ENCODE measurements at regions not wholly inside any gene's neighbourhood (a gene's known extent, or its start where the extent isn't known, plus 50 kb on each side); places are given as distances from the start of the nearest gene placed in this dataset.
"Not testable (repeated sequence)": the region's sequence is repeated elsewhere in the genome, so short reads cannot be mapped to it uniquely, and the experiment has no call there.

DNA sequence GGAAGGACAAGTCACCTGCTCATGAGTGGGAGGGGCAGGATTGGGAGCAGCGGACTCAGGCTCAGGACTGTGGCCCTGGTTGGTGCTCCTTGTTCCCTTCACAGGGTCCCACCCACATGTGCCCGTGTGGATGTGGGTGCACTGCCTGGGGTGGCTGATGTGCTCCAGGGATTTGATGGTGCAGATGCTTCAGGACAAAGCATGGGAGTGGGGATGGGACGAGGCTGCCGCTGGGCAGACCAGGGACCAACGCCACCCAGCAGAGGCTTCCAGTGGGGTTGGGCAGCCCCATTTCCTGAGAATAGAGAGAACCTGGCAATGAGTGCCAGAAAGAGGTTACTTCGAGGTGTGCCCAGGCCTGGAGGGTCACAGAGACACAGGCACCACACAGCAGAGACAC, 65.5 kb upstream of the IGLL5 start:
- DNase-seq (ENCODE audit: low read depth in 2 of 2), result no peak

DNA sequence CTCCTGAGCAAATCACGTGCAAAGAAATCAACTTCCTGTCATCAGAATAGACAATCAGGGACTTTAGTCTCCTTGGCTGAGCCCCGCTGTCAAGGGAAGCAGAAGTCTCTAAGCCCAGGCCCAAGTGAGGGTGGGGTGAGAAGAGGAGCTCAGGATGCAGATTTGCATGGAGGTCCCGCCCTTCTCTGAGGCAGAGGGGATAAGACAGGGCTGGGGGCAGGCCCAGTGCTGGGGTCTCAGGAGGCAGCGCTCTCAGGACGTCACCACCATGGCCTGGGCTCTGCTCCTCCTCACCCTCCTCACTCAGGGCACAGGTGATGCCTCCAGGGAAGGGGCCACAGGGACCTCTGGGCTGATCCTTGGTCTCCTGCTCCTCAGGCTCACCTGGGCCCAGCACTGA, 65.1 kb upstream of the IGLL5 start:
- not testable (repeated sequence) for DNase-seq (ENCODE audit: low read depth in 2 of 2)

DNA sequence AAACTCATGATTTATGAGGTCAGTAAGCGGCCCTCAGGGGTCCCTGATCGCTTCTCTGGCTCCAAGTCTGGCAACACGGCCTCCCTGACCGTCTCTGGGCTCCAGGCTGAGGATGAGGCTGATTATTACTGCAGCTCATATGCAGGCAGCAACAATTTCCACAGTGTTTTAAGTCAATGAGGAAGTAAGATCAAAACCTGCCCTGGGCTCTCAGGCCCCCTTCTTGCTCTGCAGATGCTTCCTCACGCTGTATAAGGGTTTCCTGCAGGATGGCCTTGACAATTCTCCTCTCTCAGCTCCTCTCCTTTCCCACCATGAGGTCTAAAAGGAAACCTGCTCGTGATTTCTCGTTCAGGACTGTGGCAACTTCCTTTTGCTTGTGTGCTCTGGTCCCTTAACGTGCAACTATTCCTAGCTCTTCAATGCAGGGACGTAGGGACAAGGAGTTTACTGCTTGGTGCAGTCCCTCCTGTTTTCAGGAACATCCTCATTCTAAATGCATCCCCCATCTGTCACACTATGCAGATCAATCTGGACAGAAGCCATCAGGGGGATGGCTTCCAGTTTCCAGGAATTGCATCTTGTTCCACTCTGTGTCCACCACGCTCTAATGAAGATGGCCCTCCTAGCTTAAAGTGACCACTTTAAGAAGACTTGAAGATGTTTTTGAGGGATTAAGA, 64.3 kb upstream of the IGLL5 start:
- no peak for DNase-seq (ENCODE audit: low read depth in 2 of 2)

DNA sequence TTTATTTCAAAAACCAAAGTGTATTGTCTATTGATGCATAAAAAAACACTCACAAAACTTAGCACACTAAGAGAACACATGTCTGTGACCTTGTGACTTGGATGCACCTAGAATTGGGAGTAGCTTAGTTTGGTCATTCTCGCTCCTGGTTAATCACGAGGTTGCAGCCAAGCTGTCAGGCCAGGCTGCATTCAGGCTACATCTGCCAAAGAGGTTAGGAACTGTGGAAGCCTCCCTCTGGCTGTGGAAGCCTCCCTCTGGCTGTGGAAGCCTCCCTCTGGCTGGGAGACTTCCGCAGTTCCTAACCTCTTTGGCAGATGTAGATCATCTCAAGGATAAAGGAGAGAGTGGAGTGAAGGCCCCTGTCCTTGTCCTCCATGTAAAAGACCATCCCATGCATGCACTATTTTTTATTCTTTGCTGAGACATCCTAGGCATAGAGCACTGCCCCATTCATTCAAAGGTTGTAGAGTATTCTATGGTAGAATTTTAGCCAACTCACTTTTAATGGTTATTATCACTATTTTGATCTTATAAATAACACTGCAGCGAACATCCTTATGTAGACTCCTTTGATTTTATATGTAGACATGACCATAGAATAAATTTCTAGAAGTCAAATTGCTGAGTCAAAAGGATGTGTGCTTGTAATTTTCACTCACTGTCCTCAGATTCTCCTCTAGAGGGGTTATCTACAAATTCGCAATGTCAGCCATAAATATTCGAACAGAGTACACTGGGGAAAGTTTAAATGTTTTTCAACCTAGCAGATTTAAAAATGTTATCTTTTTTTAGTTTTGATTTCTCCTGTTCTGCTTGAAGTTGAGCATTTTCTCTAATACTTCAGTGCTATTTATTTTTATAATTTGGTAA, 63.0 kb upstream of the IGLL5 start:
- DNase-seq (ENCODE audit: low read depth in 2 of 2), result no peak

DNA sequence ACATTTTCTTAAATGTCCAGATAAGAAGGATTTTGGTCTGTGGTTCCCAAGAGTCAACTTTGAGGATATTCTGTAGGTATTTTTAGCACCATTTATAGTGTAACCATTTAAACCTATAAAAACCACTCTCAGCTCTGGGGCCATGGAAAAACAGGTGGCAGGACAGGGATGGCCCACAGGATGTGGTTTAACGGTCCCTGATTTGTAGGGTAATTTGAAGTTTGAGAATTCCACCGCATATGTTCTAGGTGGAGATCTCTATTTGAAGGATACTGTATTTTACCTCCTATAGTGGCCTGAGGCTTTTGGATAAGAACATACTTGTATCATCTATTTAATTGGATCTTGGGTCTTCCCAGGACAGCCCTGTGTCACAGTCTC, 62.4 kb upstream of the IGLL5 start:
- DNase-seq (ENCODE audit: low read depth in 2 of 2), result no peak

DNA sequence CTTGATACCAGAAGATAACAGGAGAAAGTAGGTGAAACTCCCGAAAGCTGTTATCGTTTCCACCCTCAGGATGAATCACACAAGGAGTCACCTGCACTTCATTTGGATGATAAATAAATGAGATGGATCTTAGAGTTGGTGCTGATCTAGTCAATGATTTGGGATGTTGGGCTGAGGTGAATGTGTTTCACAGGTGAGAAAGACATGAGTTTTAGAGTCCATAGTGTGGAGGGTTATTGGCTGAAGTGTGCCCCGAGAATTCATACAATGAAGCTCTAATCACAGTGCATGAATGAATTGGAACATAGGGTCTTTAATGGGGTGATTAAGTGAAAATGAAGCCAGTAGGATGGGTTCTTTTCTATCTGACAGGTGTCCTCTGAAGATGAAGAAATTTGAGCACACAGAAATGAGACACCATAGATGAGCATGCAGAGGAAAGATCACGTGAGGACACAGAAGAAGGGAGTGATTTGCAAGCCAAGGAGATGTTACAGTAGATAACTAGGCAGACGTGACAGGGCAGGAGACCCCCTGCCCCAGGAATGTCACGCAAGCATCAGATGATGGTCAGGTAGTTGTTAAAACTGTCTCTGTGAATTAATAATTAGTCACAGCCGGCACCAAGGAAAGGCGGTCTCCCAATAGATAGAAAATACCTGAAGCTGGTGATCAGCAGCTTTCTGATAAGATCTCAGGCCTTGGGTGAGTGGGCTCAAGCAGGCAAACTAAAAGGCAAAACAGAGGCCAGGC, 60.3 kb upstream of the IGLL5 start:
- no peak for DNase-seq (ENCODE audit: low read depth in 2 of 2)

DNA sequence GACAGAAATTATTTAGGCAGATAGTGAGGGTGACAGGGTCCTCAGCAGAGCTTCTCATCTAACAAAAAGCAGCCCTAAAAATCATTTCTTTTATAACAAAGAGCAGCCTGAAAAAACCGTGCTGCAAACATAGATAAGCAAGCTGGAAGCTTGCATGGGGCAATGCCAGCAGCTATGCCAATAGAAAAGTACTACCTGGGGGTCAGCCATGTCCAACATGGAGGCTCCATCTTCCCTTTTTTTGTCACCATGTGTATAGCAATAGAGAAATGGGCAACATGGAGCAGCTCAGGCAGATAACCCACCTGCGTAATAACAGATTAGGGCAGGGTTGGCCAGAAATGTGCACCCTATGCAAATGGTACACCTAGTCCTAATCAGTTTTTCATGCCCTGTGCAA, 57.4 kb upstream of the IGLL5 start:
- DNase-seq (ENCODE audit: low read depth in 2 of 2), result no peak

DNA sequence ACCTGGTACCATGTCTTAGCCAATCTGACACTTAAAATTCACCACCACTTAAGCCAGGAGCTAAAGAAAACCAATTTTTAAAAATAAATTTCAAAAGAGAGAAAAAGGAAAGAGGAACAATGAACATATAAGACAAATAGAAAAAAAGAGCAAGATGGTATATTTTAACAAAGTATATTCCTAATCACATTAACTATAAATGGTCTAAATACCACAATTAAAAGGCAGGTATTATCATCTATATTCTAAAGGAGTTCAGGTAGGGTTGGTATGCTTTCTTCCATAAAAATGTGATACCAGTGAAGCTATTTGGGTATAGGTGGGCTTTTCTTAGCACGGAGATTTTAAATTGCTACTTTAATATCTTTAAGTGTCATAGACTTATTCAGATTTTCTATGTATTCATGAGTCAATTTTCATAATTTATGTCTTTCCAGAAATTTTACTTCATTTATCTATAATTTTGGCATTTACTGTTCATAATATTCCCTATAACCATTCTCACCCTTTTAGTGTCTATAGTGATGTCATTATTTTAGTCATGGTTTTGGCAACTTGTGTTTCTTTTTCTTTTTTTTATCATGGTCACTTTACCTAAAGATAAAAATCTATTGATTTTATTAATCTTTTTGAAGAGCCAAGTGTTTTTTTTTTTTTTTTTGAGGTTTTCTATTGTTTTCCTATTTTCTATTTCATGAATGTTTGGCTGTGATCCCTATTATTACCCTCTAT, 56.5 kb upstream of the IGLL5 start:
- DNase-seq (ENCODE audit: low read depth in 2 of 2), result no peak

DNA sequence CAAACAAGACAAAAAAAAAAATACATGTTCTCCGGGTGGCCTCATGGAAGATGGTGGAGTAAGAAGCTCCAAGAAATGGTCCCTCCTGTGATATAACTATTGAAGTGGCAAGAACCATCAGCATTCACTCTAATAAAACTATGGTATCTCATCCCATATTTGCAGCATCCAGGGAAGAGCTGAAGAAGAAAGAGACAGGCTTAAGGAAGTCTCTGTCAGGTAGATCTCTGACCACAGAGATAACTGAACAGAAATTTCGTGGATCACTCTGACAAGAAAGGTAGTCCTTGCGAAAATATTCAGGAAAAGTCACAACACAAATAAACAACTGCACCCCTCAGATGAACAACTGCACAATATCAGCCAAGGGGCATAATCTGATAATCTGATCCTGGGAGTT, 54.6 kb upstream of the IGLL5 start:
- DNase-seq (ENCODE audit: low read depth in 2 of 2), result no peak

DNA sequence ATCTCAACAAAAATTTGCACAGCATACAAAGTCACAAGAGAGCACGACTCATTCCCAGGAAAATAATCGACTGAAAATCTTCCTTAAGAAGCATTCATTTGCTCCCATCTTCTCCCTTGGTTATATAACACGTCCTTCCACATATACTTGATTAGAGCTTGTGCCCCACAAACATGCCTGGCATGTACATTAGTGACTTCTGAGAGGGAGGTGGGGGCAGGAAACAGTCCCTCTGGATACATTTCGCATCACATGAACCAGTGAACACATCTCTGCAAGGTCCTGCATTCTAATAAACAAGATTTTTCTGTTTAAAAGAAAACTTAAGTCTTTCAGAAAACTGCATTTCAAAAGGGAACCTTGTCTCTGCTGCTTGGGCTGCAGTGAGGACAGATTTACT, 54.1 kb upstream of the IGLL5 start:
- DNase-seq (ENCODE audit: low read depth in 2 of 2), result no peak

DNA sequence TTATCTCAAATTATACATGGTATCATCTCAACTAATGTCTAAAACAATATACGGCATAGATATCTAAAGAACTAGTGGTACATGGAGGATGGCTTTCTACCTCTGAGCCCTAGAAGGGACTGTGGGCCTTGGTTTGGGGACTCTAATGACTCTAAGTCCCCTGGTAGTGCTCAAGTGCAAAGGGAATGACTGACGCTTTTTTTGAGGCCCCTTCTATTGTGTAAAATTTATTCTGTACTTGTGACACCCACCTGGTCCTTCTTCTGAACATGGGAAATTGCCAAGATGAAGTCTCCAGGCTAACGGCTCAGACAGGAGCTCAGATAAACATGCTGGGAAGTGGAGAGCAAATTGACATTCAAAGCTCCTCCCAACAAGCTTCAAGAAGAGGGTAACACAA, 53.4 kb upstream of the IGLL5 start:
- no peak for DNase-seq (ENCODE audit: low read depth in 2 of 2)

DNA sequence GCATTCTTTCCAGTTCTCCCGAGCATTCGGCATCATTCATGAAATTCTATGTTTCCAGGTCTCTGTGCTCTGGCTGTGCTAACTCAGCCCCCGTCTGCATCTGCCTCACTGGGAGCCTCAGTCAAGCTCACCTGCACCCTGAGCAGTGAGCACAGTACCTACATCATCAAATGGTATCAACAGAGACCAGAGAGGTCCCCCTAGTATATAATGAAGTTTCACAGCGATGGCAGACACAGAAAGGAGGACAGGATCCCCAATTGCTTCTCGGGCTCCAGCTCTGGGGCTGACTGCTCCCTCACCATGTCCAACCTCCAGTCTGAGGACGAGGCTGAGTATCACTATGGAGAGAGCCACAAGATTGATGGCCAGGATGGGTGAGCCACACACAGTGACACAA, 52.8 kb upstream of the IGLL5 start:
- DNase-seq (ENCODE audit: low read depth in 2 of 2), result no peak

DNA sequence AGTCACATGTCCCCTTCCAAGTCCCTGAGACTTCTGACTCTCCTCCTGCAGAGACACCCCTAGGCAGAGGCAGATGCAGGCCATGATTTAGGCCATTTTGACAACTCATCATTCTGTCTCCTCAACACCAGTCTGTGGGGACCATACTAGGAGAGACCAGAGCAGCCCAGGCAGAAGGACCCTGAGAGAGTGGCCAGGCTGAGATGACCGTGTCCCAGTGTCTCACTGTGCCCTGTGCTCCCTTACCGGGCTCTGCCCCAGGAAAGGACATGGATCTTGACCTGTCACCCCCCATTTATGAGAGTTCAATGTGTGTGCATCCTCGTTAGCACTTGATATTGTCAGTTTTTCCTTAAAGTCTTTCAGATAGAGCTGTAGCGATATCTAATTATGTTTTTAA, 52.4 kb upstream of the IGLL5 start:
- DNase-seq (ENCODE audit: low read depth in 2 of 2), result no peak

DNA sequence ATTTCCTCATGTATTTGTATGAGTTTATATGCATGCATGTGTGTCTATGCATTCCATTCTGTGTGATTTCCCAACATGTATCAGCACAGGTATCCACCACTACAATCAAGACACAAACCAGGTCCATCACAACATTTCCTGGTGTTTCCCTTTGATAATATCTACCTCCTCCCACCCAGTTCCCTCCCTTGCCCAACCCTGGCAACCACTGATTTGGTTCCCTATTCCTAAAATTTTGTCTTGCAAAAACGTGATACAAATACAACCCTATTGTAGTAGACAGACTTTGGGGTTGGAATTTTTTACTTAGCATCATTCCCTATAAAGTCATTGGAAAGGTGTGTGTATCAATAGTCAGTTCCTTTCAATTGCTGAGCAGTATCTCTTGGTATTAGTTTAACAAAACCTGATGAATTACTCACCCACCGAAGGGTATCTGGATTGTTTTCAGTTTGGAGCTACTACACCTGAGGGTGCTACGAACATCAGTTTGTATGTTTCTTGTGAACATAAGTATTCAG, 51.8 kb upstream of the IGLL5 start:
- DNase-seq (ENCODE audit: low read depth in 2 of 2), result no peak

DNA sequence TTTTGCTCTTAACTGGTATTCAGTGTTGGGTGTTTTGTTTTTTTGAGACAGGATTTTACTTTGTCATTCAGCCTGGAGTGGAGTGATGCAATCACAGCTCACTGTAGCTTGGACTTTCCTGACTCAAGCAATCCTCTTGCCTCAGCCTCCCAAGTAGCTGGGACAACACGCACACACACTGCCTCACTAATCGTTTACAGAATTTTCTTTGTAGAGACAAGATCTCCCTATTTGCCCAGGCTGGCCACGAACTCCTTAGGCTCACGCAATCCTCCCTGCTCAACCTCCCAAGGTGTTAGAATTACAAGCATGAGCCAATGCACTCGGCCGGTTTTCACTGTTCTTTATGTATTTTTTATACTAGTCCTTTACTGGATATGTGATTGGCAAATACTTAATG, 51.0 kb upstream of the IGLL5 start:
- DNase-seq (ENCODE audit: low read depth in 2 of 2), result no peak
